OCI-LY7 (cell line): ENCODE measurements at regions not wholly inside any gene's neighbourhood (a gene's known extent, or its start where the extent isn't known, plus 50 kb on each side); places are given as distances from the start of the nearest gene placed in this dataset.

Source experiments
- BruUV-seq: library from RNA; stranded (reverse); fragments of 400-500 nt; replicated peaks from 2 replicates; lab custom pipeline; 2021; lab: Mats Ljungman, UMichigan
- CTCF ChIA-PET: fragments of 300-600 bp; sonication (Branson Sonifier 250); formaldehyde crosslinking; loops from one replicate; lab custom pipeline; 2022; ENCODE audit warnings: antibody characterized with exemption; ENCODE audit not compliant: unreplicated experiment; lab: Charles Lee
- POLR2A ChIA-PET: fragments of 300-600 bp; sonication (Branson Sonifier 250); formaldehyde crosslinking; loops from one replicate; lab custom pipeline; 2022; ENCODE audit warnings: antibody characterized with exemption; lab: Charles Lee
- DNase-seq: peaks from one replicate; pipeline ENCODE4 v3.0.0-alpha.2; 2015; ENCODE audit warnings: low spot score
- H2AFZ ChIP-seq: fragments of 200-600 bp; sonication (generic), shearing (Covaris generic); 2 replicates; pipeline ENCODE4 v1.6.1; 2014; ENCODE audit warnings: mild to moderate bottlenecking, antibody characterized with exemption, low read length, moderate library complexity
- H3K27ac ChIP-seq: fragments of 200-600 bp; sonication (generic); 2 replicates; pipeline ENCODE4 v1.5.1; 2014; ENCODE audit warnings: mixed run types, low read depth, mild to moderate bottlenecking, moderate library complexity, low read length, inconsistent platforms; ENCODE audit not compliant: poor library complexity, severe bottlenecking
- H3K36me3 ChIP-seq: fragments of 200-600 bp; sonication (generic); 2 replicates; pipeline ENCODE4 v1.6.1; 2014; ENCODE audit warnings: mild to moderate bottlenecking, antibody characterized with exemption, low read length, moderate library complexity, mixed read lengths; ENCODE audit not compliant: insufficient read depth
- H3K4me1 ChIP-seq: fragments of 200-600 bp; sonication (generic); 2 replicates; pipeline ENCODE4 v1.5.1; 2014; ENCODE audit warnings: mild to moderate bottlenecking, low read length; ENCODE audit not compliant: insufficient read depth, poor library complexity, severe bottlenecking
- H3K4me2 ChIP-seq: fragments of 200-600 bp; sonication (generic); 2 replicates; pipeline ENCODE4 v1.6.1; 2014; ENCODE audit warnings: mild to moderate bottlenecking, low read length
- H3K4me3 ChIP-seq: fragments of 200-600 bp; sonication (generic); 2 replicates; pipeline ENCODE4 v1.5.1; 2014; ENCODE audit warnings: mild to moderate bottlenecking, low read depth, low read length; ENCODE audit not compliant: poor library complexity, severe bottlenecking
- H3K79me2 ChIP-seq: fragments of 200-600 bp; sonication (generic); 2 replicates; pipeline ENCODE4 v1.6.1; 2016; ENCODE audit warnings: low read depth, mild to moderate bottlenecking, low read length, moderate library complexity, mixed read lengths; ENCODE audit not compliant: insufficient read depth
- H3K9me2 ChIP-seq: fragments of 200-600 bp; sonication (generic); 2 replicates; pipeline ENCODE4 v1.6.1; 2016; ENCODE audit warnings: mild to moderate bottlenecking, low read length, mixed read lengths; ENCODE audit not compliant: insufficient read depth
- H3K9me3 ChIP-seq: fragments of 200-600 bp; sonication (generic); 2 replicates; pipeline ENCODE4 v1.6.1; 2014; ENCODE audit warnings: mild to moderate bottlenecking, mixed run types, low read length, mixed read lengths
- H4K20me1 ChIP-seq: fragments of 200-600 bp; sonication (generic); 2 replicates; pipeline ENCODE4 v1.6.1; 2014; ENCODE audit warnings: mild to moderate bottlenecking, antibody characterized with exemption, low read length, moderate library complexity, mixed read lengths; ENCODE audit not compliant: insufficient read depth
- EZH2phosphoT487 ChIP-seq: fragments of 200-600 bp; sonication (generic); IDR thresholded peaks from 2 replicates; pipeline ENCODE4 v1.6.1; 2018; ENCODE audit warnings: low read depth, borderline replicate concordance, mild to moderate bottlenecking, mixed run types, antibody characterized with exemption, low read length, moderate library complexity, mixed read lengths
- intact Hi-C: fragments of 100-400 bp; cut with micrococcal nuclease; formaldehyde crosslinking; loops from one replicate; pipeline ENCODE4 v1.10.0; 2022; ENCODE audit not compliant: unreplicated experiment
- TF ChIP-seq, protein P1 (sequence below): fragments of 200-600 bp; sonication (generic); conservative IDR thresholded peaks from 2 replicates; pipeline ENCODE4 v1.5.1; 2014; ENCODE audit warnings: mild to moderate bottlenecking, antibody characterized with exemption, low read length, moderate library complexity, mixed read lengths

DNA sequence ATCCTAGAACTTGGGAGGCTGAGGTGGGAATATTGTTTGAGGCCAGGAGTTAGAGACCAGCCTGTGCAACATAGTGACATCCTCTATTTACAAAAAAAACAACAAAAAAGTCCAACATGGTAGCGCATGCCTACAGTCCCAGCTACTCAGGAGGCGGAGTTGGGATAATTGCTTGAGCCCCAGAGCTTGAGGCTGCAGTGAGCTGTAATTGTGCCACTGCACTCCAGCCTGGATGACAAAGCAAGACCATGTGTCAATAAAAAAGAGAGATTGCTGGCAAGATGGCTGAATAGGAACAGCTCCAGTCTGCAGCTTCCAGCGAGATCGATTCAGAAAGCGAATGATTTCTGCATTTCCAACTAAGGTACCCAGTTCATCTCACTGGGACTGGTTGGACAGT lies 54.8 kb upstream of the FBXL17 start:
- H2AFZ ChIP-seq: no peak overlapping the region
- no peak for DNase-seq
- BruUV-seq: no TSS peak
- no peak overlapping the region for H3K4me3 ChIP-seq
- no peak overlapping the region for H3K27ac ChIP-seq
- no peak overlapping the region for H3K4me2 ChIP-seq
- no peaks in the 10 kb centered on the region for H3K36me3 ChIP-seq
- intact Hi-C loops: no loop called here
- H3K4me1 ChIP-seq: no peaks in the 10 kb centered on the region
- CTCF ChIA-PET: no interaction called here
- no peaks in the 10 kb centered on the region for H3K79me2 ChIP-seq
- POLR2A ChIA-PET: no interaction called here
- H3K9me3 ChIP-seq: no peaks in the 10 kb centered on the region
- TF ChIP-seq EZH2phosphoT487: no peak
- TF ChIP-seq, protein P1, sequence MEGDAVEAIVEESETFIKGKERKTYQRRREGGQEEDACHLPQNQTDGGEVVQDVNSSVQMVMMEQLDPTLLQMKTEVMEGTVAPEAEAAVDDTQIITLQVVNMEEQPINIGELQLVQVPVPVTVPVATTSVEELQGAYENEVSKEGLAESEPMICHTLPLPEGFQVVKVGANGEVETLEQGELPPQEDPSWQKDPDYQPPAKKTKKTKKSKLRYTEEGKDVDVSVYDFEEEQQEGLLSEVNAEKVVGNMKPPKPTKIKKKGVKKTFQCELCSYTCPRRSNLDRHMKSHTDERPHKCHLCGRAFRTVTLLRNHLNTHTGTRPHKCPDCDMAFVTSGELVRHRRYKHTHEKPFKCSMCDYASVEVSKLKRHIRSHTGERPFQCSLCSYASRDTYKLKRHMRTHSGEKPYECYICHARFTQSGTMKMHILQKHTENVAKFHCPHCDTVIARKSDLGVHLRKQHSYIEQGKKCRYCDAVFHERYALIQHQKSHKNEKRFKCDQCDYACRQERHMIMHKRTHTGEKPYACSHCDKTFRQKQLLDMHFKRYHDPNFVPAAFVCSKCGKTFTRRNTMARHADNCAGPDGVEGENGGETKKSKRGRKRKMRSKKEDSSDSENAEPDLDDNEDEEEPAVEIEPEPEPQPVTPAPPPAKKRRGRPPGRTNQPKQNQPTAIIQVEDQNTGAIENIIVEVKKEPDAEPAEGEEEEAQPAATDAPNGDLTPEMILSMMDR: no peak
- H3K9me2 ChIP-seq: no peaks in the 10 kb centered on the region
- no peaks in the 10 kb centered on the region for H4K20me1 ChIP-seq

DNA sequence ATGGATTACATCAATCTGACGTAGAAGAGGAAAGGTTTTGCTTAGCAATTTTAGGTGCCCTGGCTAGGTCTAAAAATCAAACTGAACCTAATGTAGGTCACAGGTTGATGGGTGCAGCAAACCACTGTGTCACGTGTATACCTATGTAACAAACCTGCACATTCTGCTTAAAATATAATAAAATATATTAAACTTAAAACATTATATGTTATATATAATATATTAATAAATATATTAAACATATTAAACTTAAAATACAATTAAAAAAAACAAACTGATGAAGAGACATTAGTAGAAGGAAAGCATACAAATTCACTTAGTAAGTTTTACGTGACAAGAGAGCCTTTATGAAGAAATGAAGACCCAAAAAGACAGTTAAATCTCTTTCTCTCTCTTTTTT lies 51.7 kb upstream of the FBXL17 start:
- no peak for DNase-seq
- no TSS peak for BruUV-seq
- Histone ChIP-seq H3K9me2 (no peaks in the 10 kb centered on the region), H3K27ac (no peak overlapping the region), H3K9me3 (no peaks in the 10 kb centered on the region), H3K79me2 (no peaks in the 10 kb centered on the region), H2AFZ (no peak overlapping the region), H3K4me1 (no peaks in the 10 kb centered on the region), H3K4me3 (no peak overlapping the region), H3K4me2 (no peak overlapping the region), H3K36me3 (no peaks in the 10 kb centered on the region), H4K20me1 (no peaks in the 10 kb centered on the region)
- intact Hi-C loops: no loop called here
- ChIA-PET CTCF (no interaction called here), POLR2A (interaction anchor here (0.9 kb wide), 1 partner anchor 23 kb away, joined by 3 read pairs; no protein-coding TSS in a partner anchor)
- TF ChIP-seq, protein P1: no peak
- TF ChIP-seq EZH2phosphoT487: no peak

DNA sequence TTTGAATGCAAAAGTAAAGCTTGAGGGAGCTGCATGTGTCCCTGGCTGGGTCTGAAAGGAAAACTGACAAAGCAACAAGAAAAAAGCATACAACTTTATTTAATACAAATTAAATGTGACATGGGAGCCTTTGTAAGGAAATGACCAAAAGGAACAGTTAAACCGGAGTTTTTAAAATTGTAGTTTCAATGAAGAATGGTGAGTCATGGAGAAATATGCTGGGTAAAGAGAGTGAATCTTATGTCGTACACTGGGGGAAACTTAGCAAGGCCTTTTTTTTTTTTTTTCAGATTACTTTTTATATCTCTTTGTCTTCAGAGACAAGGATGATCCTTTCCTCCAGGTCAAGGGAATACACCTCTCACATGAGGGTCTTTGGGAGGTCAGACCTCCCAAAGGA lies 50.1 kb upstream of the FBXL17 start:
- no TSS peak for BruUV-seq
- DNase-seq: no peak
- Histone ChIP-seq H3K79me2 (no peaks in the 10 kb centered on the region), H3K9me3 (no peaks in the 10 kb centered on the region), H4K20me1 (no peaks in the 10 kb centered on the region), H3K9me2 (no peaks in the 10 kb centered on the region), H3K36me3 (no peaks in the 10 kb centered on the region), H2AFZ (no peak overlapping the region), H3K4me2 (no peak overlapping the region), H3K27ac (no peak overlapping the region), H3K4me1 (no peaks in the 10 kb centered on the region), H3K4me3 (no peak overlapping the region)
- CTCF ChIA-PET: no interaction called here
- TF ChIP-seq, protein P1: no peak
- no peak for TF ChIP-seq EZH2phosphoT487
- intact Hi-C loops: no loop called here
- POLR2A ChIA-PET: interaction anchor here (0.7 to 0.9 kb wide), 3 partner anchors 14 to 588 kb away, joined by 3 to 4 read pairs (median 3); no protein-coding TSS in a partner anchor
